HEK293 (cell line): ENCODE measurements at regions not wholly inside any gene's neighbourhood (a gene's known extent, or its start where the extent isn't known, plus 50 kb on each side); places are given as distances from the start of the nearest gene placed in this dataset.

Source experiments
- CTCF ChIA-PET: fragments of 350-600 bp; formaldehyde crosslinking; extraction: SDS; loops from one replicate; lab custom pipeline; 2021; ENCODE audit warnings: antibody characterized with exemption; lab: Yijun Ruan, JAX
- POLR2A ChIA-PET: fragments of 300-600 bp; formaldehyde crosslinking; extraction: SDS; loops from one replicate; lab custom pipeline; 2020; ENCODE audit warnings: antibody characterized with exemption, inconsistent platforms; lab: Yijun Ruan, JAX
- H3K27ac ChIP-seq: fragments of 200-500 bp; sonication (Bioruptor generic); 2 replicates; pipeline ENCODE4 v1.5.1; 2014; ENCODE audit warnings: low read depth, low read length, control low read depth, inconsistent platforms; ENCODE audit errors: extremely low read depth
- H3K36me3 ChIP-seq, 2 experiments: fragments of 200-500 bp in 1 of 2; sonication (Bioruptor generic) in 1 of 2; 1 replicate in 1 of 2; 2 replicates in 1 of 2; pipeline ENCODE4 v1.5.1; 2014 to 2017; ENCODE audit warnings: inconsistent platforms in 2 of 2, low read length in 2 of 2; ENCODE audit not compliant: control insufficient read depth in 2 of 2, insufficient read depth in 1 of 2
- H3K4me1 ChIP-seq: fragments of 200-500 bp; sonication (Bioruptor generic); 2 replicates; pipeline ENCODE4 v1.5.1; 2014; ENCODE audit warnings: mild to moderate bottlenecking, low read length, inconsistent platforms; ENCODE audit not compliant: control insufficient read depth, insufficient read depth
- H3K4me3 ChIP-seq: 2 replicates; pipeline ENCODE4 v1.5.1; 2011; ENCODE audit warnings: low read depth, mild to moderate bottlenecking, control low read depth, low read length, moderate library complexity
- H3K9me3 ChIP-seq: fragments of 200-500 bp; sonication (Bioruptor generic); 2 replicates; pipeline ENCODE4 v1.5.1; 2014; ENCODE audit warnings: low read depth, low read length, inconsistent platforms; ENCODE audit not compliant: control insufficient read depth, insufficient read depth
- EGR2 ChIP-seq: fragments of 450-650 bp; formaldehyde crosslinking; IDR thresholded peaks from 2 replicates; pipeline ENCODE4 v1.5.1; 2016; ENCODE audit warnings: low read depth, missing biosample characterization, missing genetic modification characterization
- KLF8 ChIP-seq: fragments of 450-650 bp; formaldehyde crosslinking; IDR thresholded peaks from 2 replicates; pipeline ENCODE4 v1.5.1; 2016; ENCODE audit warnings: missing biosample characterization, missing genetic modification characterization
- SCRT1 ChIP-seq: fragments of 450-650 bp; formaldehyde crosslinking; IDR thresholded peaks from 2 replicates; pipeline ENCODE4 v1.5.1; 2016; ENCODE audit warnings: missing biosample characterization, missing genetic modification characterization, borderline replicate concordance
- SETDB1 ChIP-seq: IDR thresholded peaks from one replicate; pipeline ENCODE4 v1.6.1; 2017; ENCODE audit warnings: mild to moderate bottlenecking, low read length, moderate library complexity, mixed read lengths; ENCODE audit not compliant: insufficient read length
- ZBTB20 ChIP-seq: fragments of 450-650 bp; formaldehyde crosslinking; IDR thresholded peaks from 2 replicates; pipeline ENCODE4 v1.5.1; 2016; ENCODE audit warnings: missing biosample characterization, missing genetic modification characterization
- ZNF2 ChIP-seq: fragments of 450-650 bp; formaldehyde crosslinking; IDR thresholded peaks from 2 replicates; pipeline ENCODE4 v1.5.1; 2016; ENCODE audit warnings: missing biosample characterization, missing genetic modification characterization
- ZNF214 ChIP-seq: fragments of 450-650 bp; formaldehyde crosslinking; IDR thresholded peaks from 2 replicates; pipeline ENCODE4 v1.5.1; 2017; ENCODE audit warnings: missing biosample characterization, mild to moderate bottlenecking, missing genetic modification characterization, borderline replicate concordance
- ZNF280D ChIP-seq: fragments of 450-650 bp; formaldehyde crosslinking; IDR thresholded peaks from 2 replicates; pipeline ENCODE4 v1.5.1; 2016; ENCODE audit warnings: missing biosample characterization, missing genetic modification characterization
- ZNF362 ChIP-seq: fragments of 450-650 bp; formaldehyde crosslinking; IDR thresholded peaks from 2 replicates; pipeline ENCODE4 v1.5.1; 2016; ENCODE audit warnings: missing biosample characterization, missing genetic modification characterization
- ZNF501 ChIP-seq: fragments of 450-650 bp; formaldehyde crosslinking; IDR thresholded peaks from 2 replicates; pipeline ENCODE4 v1.5.1; 2016; ENCODE audit warnings: missing biosample characterization, missing genetic modification characterization
- ZNF670 ChIP-seq: fragments of 450-650 bp; formaldehyde crosslinking; IDR thresholded peaks from 2 replicates; pipeline ENCODE4 v1.5.1; 2016; ENCODE audit warnings: missing biosample characterization, missing genetic modification characterization, low read depth
- ZNF830 ChIP-seq: fragments of 450-650 bp; IDR thresholded peaks from 2 replicates; pipeline ENCODE4 v1.5.0; 2018; ENCODE audit warnings: missing biosample characterization, missing genetic modification characterization, low read depth, mild to moderate bottlenecking, moderate library complexity
- ZNF837 ChIP-seq: fragments of 450-650 bp; formaldehyde crosslinking; IDR thresholded peaks from 2 replicates; pipeline ENCODE4 v1.5.1; 2016; ENCODE audit warnings: missing biosample characterization, missing genetic modification characterization
- TF ChIP-seq, protein P1 (sequence below): fragments of 450-650 bp; formaldehyde crosslinking; optimal IDR thresholded peaks from 2 replicates; pipeline ENCODE3; 2016; ENCODE audit warnings: missing biosample characterization, mild to moderate bottlenecking, missing genetic modification characterization
- TF ChIP-seq, protein P2 (sequence below): fragments of 450-650 bp; formaldehyde crosslinking; IDR thresholded peaks from 2 replicates; pipeline ENCODE4 v1.5.1; 2016; ENCODE audit warnings: missing biosample characterization, missing genetic modification characterization
- TF ChIP-seq, protein P3 (sequence below): fragments of 450-650 bp; formaldehyde crosslinking; conservative IDR thresholded peaks from 2 replicates; pipeline ENCODE4 v1.5.1; 2016; ENCODE audit warnings: low read depth, missing biosample characterization, missing genetic modification characterization

GRCh38 chr5:92939428-92939827, 641.6 kb downstream of the NR2F1-AS1 start:
- Histone ChIP-seq H3K4me1 (peaks cover 11% of the 10 kb centered on the region), H3K9me3 (no peaks in the 10 kb centered on the region), H3K4me3 (no peak overlapping the region), H3K27ac (no peak overlapping the region), H3K36me3 (no peaks in the 10 kb centered on the region)
- POLR2A ChIA-PET, result no interaction called here
- TF ChIP-seq, protein P1, sequence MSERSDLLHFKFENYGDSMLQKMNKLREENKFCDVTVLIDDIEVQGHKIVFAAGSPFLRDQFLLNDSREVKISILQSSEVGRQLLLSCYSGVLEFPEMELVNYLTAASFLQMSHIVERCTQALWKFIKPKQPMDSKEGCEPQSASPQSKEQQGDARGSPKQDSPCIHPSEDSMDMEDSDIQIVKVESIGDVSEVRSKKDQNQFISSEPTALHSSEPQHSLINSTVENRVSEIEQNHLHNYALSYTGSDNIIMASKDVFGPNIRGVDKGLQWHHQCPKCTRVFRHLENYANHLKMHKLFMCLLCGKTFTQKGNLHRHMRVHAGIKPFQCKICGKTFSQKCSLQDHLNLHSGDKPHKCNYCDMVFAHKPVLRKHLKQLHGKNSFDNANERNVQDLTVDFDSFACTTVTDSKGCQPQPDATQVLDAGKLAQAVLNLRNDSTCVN, result no peak
- TF ChIP-seq ZBTB20 (tag by site-specific recombination), result no peak
- TF ChIP-seq, protein P2, sequence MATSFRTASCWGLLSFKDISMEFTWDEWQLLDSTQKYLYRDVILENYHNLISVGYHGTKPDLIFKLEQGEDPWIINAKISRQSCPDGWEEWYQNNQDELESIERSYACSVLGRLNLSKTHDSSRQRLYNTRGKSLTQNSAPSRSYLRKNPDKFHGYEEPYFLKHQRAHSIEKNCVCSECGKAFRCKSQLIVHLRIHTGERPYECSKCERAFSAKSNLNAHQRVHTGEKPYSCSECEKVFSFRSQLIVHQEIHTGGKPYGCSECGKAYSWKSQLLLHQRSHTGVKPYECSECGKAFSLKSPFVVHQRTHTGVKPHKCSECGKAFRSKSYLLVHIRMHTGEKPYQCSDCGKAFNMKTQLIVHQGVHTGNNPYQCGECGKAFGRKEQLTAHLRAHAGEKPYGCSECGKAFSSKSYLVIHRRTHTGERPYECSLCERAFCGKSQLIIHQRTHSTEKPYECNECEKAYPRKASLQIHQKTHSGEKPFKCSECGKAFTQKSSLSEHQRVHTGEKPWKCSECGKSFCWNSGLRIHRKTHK (tag by site-specific recombination), result no peak
- no peak for TF ChIP-seq KLF8
- TF ChIP-seq ZNF280D, result no peak
- no peak for TF ChIP-seq ZNF837 (tag by site-specific recombination)
- TF ChIP-seq ZNF214 (tag by site-specific recombination), result no peak
- TF ChIP-seq ZNF2, result no peak
- no peak for TF ChIP-seq ZNF501 (tag by site-specific recombination)
- no peak for TF ChIP-seq SETDB1
- no peak for TF ChIP-seq ZNF830 (tag by site-specific recombination)
- TF ChIP-seq, protein P3, sequence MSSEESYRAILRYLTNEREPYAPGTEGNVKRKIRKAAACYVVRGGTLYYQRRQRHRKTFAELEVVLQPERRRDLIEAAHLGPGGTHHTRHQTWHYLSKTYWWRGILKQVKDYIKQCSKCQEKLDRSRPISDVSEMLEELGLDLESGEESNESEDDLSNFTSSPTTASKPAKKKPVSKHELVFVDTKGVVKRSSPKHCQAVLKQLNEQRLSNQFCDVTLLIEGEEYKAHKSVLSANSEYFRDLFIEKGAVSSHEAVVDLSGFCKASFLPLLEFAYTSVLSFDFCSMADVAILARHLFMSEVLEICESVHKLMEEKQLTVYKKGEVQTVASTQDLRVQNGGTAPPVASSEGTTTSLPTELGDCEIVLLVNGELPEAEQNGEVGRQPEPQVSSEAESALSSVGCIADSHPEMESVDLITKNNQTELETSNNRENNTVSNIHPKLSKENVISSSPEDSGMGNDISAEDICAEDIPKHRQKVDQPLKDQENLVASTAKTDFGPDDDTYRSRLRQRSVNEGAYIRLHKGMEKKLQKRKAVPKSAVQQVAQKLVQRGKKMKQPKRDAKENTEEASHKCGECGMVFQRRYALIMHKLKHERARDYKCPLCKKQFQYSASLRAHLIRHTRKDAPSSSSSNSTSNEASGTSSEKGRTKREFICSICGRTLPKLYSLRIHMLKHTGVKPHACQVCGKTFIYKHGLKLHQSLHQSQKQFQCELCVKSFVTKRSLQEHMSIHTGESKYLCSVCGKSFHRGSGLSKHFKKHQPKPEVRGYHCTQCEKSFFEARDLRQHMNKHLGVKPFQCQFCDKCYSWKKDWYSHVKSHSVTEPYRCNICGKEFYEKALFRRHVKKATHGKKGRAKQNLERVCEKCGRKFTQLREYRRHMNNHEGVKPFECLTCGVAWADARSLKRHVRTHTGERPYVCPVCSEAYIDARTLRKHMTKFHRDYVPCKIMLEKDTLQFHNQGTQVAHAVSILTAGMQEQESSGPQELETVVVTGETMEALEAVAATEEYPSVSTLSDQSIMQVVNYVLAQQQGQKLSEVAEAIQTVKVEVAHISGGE (tag by site-specific recombination), result no peak
- no peak for TF ChIP-seq EGR2 (tag by site-specific recombination)
- no peak for TF ChIP-seq ZNF362 (tag by site-specific recombination)
- TF ChIP-seq SCRT1 (tag by site-specific recombination), result no peak
- no peak for TF ChIP-seq ZNF670 (tag by site-specific recombination)
- CTCF ChIA-PET, result no interaction called here
